A673 (cell line): ENCODE measurements at regions not wholly inside any gene's neighbourhood (a gene's known extent, or its start where the extent isn't known, plus 50 kb on each side); places are given as distances from the start of the nearest gene placed in this dataset.

Experiments
- CTCF ChIP-seq: fragments of 300-800, 200-600 bp; sonication (generic); conservative IDR thresholded peaks from 2 replicates; pipeline ENCODE4 v1.5.1; 2017; ENCODE audit warnings: low read depth, mild to moderate bottlenecking, antibody characterized with exemption, low read length, moderate library complexity, mixed read lengths
- EZH2 ChIP-seq: fragments of 200-600 bp; sonication (generic); IDR thresholded peaks from 2 replicates; pipeline ENCODE4 v1.6.1; 2017; ENCODE audit warnings: borderline replicate concordance, low read depth, mild to moderate bottlenecking, mixed read lengths, antibody characterized with exemption, low read length; ENCODE audit not compliant: poor library complexity, severe bottlenecking

- TF ChIP-seq CTCF: no peak
- no peak for TF ChIP-seq EZH2
These were observed 136.0 kb downstream of the LMLN start for GRCh38 chr3:198096015-198096414.
